Left cardiac atrium (tissue), 4 donors: ENCODE measurements at regions not wholly inside any gene's neighbourhood (a gene's known extent, or its start where the extent isn't known, plus 50 kb on each side); places are given as distances from the start of the nearest gene placed in this dataset.

Experiments
- ATAC-seq, 2 donors: fragments of 200-7000 bp; cut with Tn5 transposase; one replicate each; pipeline ENCODE4 v1.9.1; 2020; ENCODE audit warnings: mild to moderate bottlenecking in 2 of 2, moderate library complexity in 2 of 2
- DNase-seq: peaks from one replicate; pipeline ENCODE4 v3.0.0-alpha.2; 2020
- intact Hi-C, 2 donors: fragments of 100-400 bp; cut with DNase I; formaldehyde crosslinking; loops; one replicate each; pipeline versions ENCODE4 v1.14.1 to v1.15.1; 2022 to 2023
- donor health status: DM: no; HTN: yes; CAD: no.
- donor health status: DM: no; HTN: yes; CAD: no; lungs with severe emphysema.
- donor health status: DM: yes; HTN: yes; CAD: no.
- donor health status: Dilated cardiomyopathy.

DNA sequence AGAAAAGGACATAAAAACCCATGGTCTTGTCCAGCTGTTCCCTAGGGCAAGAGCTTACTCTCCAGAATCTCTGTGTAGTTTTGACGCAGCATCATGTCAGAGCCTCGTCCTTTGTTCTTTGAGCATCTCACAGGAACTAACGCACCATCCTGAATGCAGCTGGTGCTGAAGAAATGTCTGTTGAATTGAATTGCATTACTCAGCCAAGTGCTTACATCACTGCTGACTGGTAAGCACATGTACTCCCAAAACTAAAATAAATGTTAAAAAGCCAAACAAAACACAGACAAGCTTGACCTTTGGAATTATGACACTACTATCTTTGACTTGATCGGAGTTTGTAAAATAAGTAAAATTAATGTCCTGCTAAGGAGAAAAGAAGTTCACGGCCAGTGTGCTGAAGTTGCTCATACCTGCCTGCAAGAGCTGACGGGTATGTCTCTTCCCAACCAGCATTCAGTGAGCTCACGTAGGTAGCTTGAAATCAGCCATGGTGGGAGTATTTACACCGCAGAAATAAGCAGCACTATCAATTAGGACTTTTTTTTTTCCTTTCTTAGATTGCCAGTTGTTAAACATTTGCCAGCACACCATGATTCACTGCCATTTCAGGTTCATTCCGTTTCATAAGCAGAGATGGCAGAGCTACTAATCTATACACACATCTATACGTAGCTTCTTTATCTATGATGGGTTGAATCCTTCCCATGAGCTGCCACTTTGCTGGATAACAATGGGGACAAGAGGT, 310.6 kb upstream of the MSX2 start:
- peak in 1 of 2 donors; percentile 86 for ATAC-seq
- intact Hi-C loops: no loop called here
- DNase-seq: no peak

DNA sequence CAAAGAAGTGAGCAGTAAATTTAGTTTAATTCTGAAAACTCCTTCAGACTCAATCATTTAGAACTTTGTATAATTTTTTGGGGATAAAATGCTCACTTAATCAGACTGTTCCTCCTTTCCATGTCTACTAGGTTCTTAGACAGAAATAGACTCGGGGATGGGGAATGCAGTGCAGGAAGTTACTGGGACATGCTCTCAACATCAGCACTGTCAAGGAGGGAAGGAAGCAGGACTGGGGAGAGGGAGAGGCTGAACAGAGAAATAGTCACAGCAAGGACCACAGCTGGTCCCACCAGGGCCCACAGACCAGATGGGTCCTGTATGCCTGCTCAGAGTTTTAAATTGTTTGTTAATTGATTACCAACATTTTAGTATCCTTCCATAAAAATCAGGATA, 310.1 kb upstream of the MSX2 start:
- DNase-seq (no peak), ATAC-seq (peak in 1 of 2 donors; percentile 29)
- intact Hi-C loops: no loop called here

DNA sequence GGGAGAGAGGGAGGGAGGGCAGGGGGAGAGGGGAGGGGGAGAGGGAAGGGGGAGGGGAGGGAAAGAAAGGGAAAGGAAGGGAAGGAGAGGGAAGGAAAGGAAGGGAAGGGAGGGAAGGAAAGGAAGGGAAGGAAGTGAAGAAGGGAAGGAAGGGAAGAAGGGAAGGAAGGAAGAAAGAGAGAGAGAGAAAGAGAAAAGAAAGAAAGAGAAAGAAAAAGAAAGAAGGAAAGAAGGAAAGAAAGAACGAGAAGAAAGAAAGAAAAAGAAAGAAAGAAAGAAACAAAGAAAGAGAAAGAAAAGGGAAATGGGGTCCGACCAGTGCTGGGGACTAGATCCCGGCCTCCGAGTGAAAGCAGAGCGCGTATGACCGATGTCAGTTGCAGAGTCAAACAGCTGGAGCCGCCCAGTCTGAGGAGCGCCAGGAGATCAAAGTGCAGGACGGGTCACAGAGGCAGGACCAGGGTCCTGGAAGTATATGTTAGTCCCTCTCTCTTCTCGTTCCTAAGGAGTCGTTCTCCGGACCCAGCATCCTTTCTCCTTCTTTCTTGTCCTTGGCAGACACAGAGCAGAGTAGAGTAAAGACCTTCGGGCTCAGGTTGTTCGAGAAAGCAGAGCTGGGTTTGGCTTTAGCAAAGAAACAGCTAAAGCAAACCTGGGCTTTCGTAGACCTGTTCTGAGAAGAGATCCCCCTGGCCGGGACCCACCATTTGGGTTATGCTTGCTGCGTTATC, 305.4 kb upstream of the MSX2 start:
- ATAC-seq (peak; percentile 41 to 66), DNase-seq (no peak)
- intact Hi-C loops: loop anchor here in 1 of 2 donors (1.0 kb wide), 1 partner anchor 374 kb away; no protein-coding TSS in a partner anchor

DNA sequence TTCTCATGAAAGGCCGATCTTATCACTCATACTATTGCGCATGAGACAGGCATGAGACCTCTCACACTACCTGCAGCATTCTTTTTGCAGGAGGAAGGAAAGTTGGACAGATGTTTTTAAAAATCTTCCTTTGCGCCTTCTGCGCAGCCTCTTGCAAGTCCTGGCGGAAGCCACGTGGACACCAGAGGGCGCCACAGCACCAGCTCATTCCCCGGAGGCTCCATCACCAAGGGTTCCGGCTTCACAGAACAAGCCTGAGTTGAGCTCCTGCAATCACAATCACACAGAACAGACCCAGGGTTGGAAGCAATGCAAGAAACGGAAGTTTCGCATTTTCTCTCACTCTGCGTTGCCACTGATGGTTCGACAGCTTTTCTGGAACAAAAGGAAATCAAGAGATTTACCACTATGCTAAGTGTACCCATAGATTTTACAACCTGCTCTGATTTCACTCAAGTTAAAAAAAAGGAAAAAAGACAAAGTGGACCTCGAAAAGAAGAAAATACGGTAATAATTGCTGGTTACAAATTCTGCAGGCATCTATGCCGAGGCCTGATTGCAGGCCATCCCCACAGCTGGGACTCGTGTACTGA, 304.7 kb upstream of the MSX2 start:
- peak; percentile 96 to 97 for ATAC-seq
- peak; percentile 90 for DNase-seq
- intact Hi-C loops: loop anchor here (1.0 to 10.0 kb wide), 4 partner anchors 315 to 515 kb away; no protein-coding TSS in a partner anchor

DNA sequence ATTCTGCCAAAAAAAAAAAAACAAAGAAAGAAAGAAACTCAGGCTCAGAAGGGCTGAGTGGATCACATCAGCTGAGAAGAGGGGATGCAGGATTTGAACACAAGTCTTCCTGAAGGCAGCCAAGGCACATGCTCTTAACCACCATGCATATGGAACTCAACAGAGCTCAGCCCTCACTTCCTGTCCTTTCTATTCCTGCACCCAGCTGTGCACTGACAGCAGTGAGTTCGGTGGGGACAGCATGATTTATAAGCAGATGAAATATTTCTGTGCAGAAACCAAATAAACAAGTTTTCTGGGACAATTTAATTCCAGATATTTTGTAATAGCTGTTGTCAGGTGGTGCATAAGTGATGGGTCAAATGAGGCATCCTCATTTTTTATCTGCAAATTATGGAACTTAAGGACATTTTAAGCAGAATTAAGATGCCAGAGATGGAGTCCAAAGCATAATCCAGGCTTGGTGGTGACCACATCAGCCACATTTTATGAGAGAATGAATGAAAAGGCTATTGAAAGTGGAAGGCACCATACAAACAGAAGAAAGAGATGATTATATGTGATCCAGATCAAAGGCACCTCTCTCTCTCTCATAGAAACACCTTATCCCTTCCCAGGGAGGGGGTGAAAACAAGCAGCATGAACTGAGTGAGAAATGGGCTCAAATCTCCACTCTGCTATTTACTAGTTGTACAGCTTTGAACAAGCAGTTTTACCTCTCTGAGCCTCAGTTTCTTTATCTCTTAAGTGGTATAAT, 303.6 kb upstream of the MSX2 start:
- DNase-seq (no peak), ATAC-seq (no peak)
- intact Hi-C loops: loop anchor here (5.0 to 10.0 kb wide), 3 partner anchors 314 to 514 kb away; no protein-coding TSS in a partner anchor

DNA sequence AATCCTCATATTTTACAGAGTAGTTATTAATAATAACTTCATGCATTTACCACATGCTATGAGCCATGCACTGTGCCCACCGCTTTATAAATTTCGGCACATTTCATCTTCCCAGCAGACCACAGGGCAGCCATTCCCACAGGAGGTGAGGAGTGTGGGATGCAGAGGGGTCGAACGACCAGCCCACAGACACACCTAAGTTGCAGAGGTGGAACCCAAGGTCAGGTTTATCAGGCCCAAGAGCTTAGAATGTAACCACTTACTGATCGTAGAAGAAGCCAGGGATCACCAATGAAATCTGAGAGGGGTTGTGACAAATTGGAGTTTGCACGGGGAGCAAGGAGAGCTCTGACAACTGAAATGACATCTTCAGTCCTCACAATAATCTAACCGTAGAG, 303.0 kb upstream of the MSX2 start:
- DNase-seq (no peak), ATAC-seq (no peak)
- intact Hi-C loops: loop anchor here (5.0 to 10.0 kb wide), 3 partner anchors 313 to 513 kb away; no protein-coding TSS in a partner anchor

DNA sequence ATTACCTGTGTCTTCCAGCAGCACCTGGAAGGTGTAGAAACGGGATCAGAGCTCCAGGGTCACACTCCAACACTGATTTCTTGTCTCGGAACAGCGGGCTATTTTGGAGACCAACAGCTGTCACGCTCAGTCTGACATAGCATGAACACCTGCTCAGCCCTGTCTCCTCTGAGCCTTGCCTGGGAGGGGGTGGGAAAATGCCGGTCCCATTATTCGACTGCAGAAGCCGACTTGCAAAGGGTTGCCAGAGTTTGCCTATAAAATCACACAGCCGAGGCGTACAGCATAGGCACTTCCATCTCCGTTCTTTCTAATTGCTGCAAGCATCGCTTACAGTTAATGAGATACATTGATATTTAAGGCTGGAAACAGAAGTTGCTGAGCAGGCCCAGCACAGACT, 300.8 kb upstream of the MSX2 start:
- ATAC-seq: no peak
- intact Hi-C loops: loop anchor here (5.0 to 10.0 kb wide), 3 partner anchors 311 to 511 kb away; no protein-coding TSS in a partner anchor
- no peak for DNase-seq

DNA sequence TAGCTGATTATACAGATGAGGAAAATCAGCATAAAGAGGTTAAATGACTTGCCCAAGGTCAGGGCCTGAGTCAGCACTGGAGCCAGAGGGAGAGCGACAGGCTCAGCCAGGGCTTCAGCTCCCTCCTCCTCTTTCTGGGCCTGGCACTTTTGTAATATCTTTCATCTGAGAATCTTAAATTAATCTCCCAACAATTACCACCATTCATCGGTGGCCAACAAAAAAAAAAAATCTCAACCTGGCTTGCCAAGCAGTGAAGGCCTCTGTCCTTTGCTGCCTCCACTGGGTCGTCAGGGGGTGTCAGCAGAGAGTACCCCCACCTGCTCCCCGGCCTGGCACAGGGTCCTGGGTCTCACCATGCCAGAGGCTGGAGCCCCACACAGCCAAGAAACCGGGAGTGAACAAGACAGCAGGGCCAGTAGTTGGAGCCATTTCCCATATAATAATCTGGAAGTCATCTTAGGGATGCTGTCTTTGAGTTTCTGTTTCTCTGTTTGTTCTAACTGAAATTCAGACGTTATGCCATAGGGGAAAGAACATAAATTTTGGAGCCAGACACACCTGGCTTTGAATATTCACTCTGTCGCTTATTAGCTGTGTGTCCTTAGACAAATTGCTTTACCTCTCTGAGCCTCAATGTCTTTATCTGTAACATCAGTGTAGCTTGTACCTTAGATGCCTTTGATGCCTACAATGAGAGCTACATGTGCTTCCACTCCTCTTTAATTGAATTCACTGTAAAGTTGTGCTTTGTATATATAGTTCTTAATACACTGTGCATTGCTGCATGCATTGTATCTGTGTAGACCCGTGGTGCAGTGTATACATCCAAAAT, 299.9 kb upstream of the MSX2 start:
- no peak for DNase-seq
- ATAC-seq: no peak
- intact Hi-C loops: loop anchor here (5.0 to 10.0 kb wide), 3 partner anchors 310 to 510 kb away; no protein-coding TSS in a partner anchor

DNA sequence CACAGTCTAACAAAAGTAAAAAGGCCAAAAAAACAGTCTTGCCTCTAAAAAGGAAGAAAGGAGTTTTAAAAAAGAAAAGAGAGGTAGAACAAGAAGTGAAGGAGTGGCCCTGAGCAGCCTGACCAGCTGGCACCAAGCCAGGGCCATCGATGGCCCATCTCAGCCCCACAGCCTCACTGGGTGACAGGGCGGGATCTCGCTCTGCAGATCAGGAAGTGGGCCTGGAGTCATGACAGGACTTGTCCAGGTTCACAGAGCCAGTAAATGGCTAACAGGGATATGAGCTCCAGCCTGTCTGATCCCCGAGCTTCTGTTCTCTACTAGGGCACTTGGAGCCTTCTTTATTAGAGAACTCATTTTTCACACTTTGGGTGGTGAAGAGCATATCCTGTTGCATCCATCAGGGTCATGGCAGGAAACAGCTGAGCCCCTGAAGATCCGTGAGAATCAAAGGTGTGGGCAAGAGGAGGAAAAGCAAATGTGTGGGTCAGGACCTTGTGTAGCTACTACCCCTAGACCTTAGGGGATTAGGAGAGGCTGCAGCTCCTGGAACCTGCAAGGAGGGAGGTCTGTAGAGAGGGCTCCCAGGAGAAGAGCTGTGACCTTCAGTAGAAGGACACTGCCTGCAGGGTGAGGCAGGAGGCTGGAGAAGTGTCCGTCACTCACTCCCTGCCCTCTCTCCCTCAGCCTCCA, 299.0 kb upstream of the MSX2 start:
- no peak for DNase-seq
- no peak for ATAC-seq
- intact Hi-C loops: loop anchor here (10.0 kb wide), 2 partner anchors 309 to 509 kb away; no protein-coding TSS in a partner anchor

DNA sequence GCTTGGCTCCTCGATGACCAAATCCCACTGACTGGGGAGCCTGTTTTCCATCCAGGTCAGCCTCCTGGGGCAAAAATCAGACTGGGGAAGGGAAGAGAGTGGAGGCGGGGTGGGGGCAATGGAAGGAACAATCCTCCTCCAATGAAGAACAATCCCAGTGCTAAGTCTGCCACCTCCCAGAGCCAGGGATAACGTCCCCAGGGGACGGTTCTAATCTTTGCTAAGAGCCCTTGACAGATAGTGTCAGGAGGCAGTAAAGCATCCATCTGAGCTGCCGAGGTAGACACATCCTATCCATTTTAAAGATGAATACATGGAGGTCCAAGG, 298.5 kb upstream of the MSX2 start:
- ATAC-seq (no peak), DNase-seq (no peak)
- intact Hi-C loops: loop anchor here (10.0 kb wide), 2 partner anchors 309 to 509 kb away; no protein-coding TSS in a partner anchor

DNA sequence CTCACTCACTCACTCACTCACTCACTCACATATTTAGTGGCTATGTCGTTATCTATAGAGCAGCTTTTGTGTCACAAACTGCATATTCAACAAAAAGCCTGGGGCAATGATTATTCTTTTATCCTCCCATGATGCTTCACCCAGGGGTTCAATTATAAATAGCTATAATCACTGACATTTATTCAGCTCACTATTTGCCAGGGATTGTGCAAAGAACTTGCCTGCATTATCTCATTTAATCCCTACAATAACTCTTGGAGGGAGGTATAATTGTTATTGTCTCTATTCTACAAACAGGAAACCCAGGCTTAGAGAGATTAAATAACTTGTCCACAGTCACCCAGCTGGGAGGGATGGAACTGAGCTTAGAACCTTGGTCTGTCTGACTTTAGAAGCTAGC, 298.0 kb upstream of the MSX2 start:
- intact Hi-C loops: loop anchor here (10.0 kb wide), 2 partner anchors 308 to 508 kb away; no protein-coding TSS in a partner anchor
- ATAC-seq: no peak
- DNase-seq: no peak

DNA sequence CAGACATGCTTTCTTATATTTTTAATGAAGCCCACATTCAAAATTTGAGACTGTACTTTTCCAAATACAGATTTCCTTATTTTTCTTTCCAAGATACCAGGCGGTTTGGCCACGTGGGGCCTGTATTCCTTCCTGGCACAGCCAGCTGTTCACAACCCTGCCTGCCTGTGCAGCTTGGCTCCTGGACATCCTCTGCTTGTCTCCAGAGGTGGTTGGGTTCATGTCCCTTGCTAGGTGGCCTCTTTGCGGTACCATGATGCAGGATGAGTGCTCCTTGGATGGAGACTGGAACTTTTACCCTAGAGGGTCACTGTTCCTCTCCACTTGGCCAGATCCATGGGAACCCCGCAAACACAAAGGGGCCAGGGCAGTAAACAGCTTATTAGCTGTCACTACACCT, 297.5 kb upstream of the MSX2 start:
- intact Hi-C loops: loop anchor here (10.0 kb wide), 2 partner anchors 308 to 508 kb away; no protein-coding TSS in a partner anchor
- ATAC-seq (no peak), DNase-seq (no peak)

DNA sequence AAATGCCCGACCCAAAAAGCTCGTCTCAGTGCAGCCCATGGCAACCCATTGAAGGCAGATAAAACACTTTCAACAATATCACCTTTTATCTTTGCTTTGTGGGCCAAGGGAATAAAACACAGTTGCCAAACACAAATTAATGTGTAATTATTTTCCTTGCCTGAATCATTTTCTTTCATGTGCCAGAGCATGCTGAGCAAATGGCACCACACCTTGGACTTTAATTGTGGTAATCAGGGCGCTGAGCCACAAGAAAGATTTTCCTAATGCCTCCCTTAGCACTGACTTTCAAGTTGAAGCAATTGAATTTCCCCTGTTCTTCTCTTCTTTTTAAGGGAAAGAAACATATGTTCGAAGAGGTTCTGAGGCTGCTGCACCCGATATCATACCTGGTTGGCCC, 297.1 kb upstream of the MSX2 start:
- ATAC-seq (no peak), DNase-seq (no peak)
- intact Hi-C loops: loop anchor here (10.0 kb wide), 2 partner anchors 307 to 507 kb away; no protein-coding TSS in a partner anchor

DNA sequence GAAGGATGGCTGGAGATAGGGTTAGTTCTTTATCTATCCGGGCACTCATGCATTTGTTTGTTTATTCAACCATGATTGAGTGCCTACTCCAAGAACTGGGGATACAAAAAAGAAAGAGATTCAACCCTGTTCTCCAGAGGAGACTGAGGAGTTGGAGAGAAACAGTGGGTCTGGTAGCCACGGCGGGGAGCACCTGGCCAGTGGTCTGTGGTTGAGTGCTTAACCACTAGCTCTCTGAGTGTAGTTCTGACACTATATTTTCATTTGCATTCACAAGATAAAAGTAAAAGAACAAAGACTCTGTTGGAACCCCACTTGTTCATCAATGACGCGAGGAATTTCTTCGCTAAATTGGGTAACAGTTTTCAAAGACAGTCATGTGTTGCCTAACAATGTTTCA, 295.5 kb upstream of the MSX2 start:
- ATAC-seq (no peak), DNase-seq (no peak)
- intact Hi-C loops: loop anchor here (10.0 kb wide), 2 partner anchors 306 to 506 kb away; no protein-coding TSS in a partner anchor

DNA sequence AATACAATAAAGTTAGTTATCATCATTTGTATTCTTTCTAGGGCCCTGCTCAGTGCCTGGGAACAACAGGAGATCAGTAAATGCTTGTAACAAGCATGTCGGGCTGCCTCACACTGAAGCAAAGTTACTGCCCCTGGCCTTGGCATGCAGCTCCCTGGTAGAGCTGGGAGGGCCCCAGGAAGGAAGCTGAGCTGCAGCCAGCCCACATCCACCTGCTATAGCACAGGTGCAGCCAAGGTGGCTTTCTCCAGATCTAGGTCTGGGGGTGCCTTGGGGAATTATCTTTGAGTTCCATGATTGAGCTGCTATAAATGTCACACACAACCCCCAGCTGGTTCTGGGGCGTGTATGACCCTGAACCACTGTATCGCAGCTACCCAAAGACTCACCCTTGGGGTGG, 293.4 kb upstream of the MSX2 start:
- ATAC-seq: no peak
- intact Hi-C loops: no loop called here

DNA sequence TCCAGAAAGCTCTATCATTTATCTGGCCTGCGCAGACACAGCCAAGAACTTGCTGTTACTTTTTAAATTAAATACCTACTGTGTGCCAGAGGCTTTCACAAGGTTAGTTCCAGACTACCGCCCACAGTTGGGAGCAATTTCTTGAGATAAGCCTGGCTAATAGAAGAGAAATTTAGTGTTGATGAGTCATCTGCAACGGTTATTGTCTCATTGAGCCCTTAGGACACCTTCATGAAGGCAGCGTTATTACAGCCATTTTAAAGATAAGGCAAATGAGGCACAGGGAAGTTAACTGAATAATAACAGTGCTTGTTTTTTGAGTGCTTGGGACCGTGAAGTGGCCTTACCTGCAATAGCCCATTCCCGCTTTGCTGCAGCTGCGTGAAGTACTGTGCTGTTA, 292.9 kb upstream of the MSX2 start:
- DNase-seq (no peak), ATAC-seq (no peak)
- intact Hi-C loops: no loop called here

More for the DNA sequence above, 293.4 kb upstream of the MSX2 start:
- no peak for DNase-seq

DNA sequence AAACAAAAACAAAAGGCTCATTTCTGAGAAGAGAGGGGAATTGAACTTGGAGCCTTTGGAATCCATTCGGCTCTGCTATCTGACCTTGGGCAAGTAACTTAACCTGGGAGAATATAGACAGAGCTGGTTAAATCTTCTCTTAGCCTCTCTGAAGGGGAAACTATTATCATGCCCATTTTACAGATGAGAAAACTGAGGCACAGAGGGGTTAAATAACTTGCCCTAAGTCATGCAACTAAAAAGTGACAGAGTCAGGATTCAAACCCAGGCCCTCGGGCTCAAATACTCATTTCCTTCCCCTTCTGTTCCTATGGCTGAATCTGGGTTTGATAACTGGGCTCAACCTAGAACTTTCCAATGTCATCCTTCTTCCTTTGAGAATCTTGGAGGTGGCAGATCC, 291.3 kb upstream of the MSX2 start:
- intact Hi-C loops: no loop called here
- DNase-seq: no peak
- no peak for ATAC-seq

DNA sequence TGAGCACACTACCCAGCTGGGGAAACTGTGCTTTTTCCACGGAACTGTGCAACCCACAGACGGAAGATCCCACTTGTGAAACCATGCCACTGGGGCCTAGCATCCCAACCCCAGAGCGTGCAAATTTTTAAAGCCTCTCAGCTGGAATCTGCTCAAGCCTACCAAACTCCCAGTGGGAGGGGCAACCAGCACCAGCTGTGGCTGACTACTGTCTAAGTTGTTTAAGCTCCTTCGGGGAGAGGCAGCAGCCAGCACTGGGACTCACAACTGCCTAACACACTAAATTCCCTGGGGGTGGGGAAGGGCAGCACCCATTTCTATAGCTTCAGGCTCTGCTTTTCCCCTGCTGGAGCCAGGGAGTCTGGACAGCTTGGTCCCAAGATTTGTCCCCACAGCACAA, 287.6 kb upstream of the MSX2 start:
- intact Hi-C loops: no loop called here
- no peak for DNase-seq
- ATAC-seq: no peak
